GM13976 (cell line): ENCODE measurements at regions not wholly inside any gene's neighbourhood (a gene's known extent, or its start where the extent isn't known, plus 50 kb on each side); places are given as distances from the start of the nearest gene placed in this dataset.

Experiments used
- DNase-seq: peaks from one replicate; pipeline ENCODE4 v3.0.0; 2012; ENCODE audit warnings: low spot score
- CTCF ChIP-seq: IDR thresholded peaks from 2 replicates; pipeline ENCODE4 v1.5.1; 2012; ENCODE audit warnings: borderline replicate concordance, mild to moderate bottlenecking; ENCODE audit not compliant: insufficient read depth; ENCODE audit errors: extremely low read depth, missing control alignments, control extremely low read depth
- in situ Hi-C: fragments of 300-500 bp; cut with MboI; formaldehyde crosslinking; loops from one replicate; pipeline ENCODE4 v1.12.0; 2022; ENCODE audit warnings: low sequenced_read_pairs, mixed read lengths, inconsistent platforms; ENCODE audit not compliant: unreplicated experiment

DNA sequence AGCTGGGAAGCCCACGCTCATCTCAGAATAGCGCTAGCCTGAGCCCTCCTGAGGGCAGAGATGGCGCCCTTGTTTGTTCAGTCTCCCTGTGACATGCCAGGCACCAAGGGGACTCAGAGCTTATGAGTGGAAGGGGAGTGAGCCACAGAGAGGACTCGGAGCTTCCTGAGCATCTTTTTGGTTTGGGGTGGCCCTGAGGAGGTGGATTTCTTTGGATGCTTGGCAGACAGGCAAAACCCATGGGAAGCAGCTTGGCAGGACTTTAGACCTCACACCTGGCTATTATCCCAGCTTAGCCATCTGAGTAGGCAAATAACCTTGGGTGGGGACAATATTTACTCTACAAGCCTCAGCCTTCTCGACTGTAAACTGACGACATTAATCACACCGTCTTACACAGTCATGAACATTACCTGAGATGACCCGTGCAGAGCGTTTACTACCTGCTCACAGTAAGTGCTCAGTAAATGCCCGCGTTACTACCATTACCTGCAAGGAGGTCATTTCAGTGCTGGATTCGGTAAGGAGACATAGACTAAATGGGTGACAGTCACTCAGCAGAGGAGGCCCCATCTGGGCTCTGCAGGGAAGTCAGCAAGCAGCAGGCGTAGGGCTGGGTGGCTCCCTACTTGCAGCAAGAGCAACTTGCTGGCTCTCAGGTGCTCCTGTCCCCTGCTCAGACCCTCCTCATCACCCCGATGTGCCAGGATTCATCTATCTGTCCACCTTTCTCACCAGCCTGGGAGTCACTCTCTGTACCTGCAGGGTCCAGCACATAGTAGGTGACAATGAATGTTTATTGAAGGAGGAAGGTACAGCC lies 54.9 kb downstream of the KLHDC7A start:
- DNase-seq, result no peak
- no peak for TF ChIP-seq CTCF
- in situ Hi-C loops, result no loop called here

DNA sequence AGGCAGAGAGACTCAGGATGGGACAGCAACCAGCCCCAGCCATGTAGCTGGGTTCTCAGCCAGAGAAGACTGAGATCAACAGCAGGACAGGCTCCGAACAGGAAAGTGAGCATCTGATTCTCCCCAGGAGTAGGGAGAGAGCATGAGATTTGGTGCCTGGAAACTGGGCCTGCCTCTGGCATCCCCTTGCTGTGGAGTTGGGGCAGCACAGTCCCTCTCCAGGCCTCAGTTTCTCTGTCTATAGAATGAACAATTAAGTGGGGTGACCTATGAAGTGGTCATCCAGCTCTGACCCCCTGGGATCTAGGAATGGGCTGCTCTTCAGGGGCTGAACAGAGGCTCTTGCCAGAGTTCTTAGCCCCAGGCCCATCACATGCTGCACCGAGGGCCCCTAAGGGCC lies 55.6 kb downstream of the KLHDC7A start:
- no peak for DNase-seq
- TF ChIP-seq CTCF, result no peak
- in situ Hi-C loops, result no loop called here

GRCh38 chr1:18536915-18537314 lies 56.2 kb downstream of the KLHDC7A start:
- no peak for DNase-seq
- no peak for TF ChIP-seq CTCF
- in situ Hi-C loops, result no loop called here

DNA sequence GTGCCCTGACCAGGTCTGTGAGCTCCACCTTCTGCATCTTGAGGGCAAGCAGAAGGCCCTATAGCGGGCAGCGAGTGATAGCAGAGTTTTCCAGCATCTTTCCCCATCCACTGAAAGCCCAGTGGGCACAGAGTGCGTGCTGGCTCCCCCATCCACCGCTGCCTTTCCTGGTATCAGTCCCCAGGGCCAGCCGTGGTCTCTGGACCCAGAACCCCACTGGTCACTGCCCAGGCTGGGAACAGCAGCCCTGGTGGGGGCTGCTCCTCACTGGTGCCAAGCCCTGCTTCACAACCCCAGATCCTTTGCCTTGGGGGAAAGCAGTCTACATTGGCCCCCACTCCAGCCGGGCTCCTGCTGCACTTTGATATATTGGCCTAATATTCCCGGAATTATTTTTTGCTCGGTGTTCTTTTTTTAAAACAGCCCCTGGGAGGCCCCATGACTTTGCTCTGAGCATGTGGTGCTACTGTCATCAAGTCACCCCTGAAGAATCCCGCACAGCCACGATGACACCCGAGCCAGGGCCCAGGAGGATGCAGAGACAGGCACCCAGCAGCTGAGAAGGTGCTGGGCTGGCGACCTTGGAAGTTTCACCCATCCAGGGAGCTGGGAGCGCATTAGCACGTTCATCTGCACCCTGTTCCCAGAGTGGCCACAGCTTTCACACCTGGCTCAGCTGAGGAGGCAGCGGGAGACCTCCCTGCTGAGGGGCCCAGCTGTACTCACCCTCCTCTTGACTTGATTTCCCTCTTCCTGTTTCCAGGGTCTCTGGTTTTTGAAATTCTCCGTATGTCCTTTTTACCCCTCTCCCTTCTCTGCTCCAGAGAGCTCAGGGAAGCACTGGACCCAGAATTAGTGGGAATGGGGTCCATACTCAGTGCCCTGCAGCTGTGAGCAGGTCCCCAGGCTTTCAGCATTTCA lies 56.9 kb downstream of the KLHDC7A start:
- DNase-seq, result no peak
- TF ChIP-seq CTCF, result no peak
- in situ Hi-C loops, result no loop called here

GRCh38 chr1:18539171-18539570 lies 58.4 kb downstream of the KLHDC7A start:
- in situ Hi-C loops, result no loop called here
- TF ChIP-seq CTCF, result no peak
- DNase-seq, result no peak

DNA sequence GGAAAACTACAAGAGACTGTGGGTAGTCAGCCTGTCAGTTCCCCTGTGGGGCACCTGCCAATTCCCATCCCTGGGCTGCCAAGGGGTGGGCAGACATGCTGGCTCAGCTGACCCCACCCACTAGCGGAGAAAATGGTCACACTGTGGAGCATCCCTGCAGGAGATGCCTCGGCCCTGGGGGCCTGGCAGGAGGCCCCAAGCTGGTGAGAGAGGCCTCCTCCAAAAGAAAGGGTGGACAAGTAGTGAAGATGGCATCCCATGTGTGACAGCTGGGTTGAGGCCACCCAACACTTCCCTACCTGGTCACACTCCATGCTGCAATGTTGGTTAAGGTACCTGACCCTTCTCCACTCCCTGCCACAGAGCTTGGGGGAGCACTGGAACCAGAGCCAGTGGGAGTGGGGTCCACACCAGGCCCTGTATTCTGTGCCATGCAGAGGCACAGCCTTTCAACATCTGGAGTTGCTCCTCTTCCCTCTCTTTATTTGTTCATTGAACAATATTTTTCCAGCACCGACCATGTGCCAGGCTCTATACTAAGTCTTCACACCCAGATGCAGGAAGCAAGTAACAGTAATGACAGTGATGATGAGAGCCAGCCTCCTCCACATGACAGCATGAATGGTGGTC lies 59.5 kb downstream of the KLHDC7A start:
- no peak for TF ChIP-seq CTCF
- in situ Hi-C loops, result no loop called here
- DNase-seq, result no peak
